ENCODE measurements at regions not wholly inside any gene's neighbourhood (a gene's known extent, or its start where the extent isn't known, plus 50 kb on each side); places are given as distances from the start of the nearest gene placed in this dataset.

DNA sequence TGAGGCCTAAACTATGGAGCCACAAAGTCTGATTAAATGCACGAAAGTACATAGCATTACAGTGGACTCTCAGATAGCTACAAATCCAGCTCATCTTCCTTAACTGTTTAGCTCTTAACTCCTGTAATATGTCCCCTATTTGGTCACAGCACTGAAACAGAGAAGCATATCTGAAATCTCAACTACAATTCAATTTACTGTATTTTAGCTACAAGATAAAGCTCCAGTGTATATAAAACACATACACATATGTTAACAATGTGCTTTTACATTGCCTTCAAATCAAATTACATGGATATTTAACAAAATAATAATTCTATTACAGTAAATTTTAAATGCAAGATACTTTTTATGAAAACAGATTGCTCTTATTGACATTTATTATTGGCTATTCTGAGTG lies 849.3 kb upstream of the PRMT6 start:
- TF ChIP-seq CTCF (IDR thresholded peaks at IDR 0.05), result no peak
- TF ChIP-seq EZH2 (IDR thresholded peaks at IDR 0.05; ENCODE audit: borderline replicate concordance, insufficient read depth, low read depth, low read length, poor library complexity, severe bottlenecking), result no peak
